GM23338 (cell line): ENCODE measurements at regions not wholly inside any gene's neighbourhood (a gene's known extent, or its start where the extent isn't known, plus 50 kb on each side); places are given as distances from the start of the nearest gene placed in this dataset.

Source experiments
- CTCF ChIP-seq, 2 experiments: fragments of 200-600 bp in 1 of 2; sonication (generic) in 1 of 2; conservative IDR thresholded peaks; 2 replicates each; pipeline versions ENCODE4 v1.5.1 to v1.6.1; 2016 to 2017; ENCODE audit warnings: antibody characterized with exemption in 2 of 2, low read depth in 2 of 2, mild to moderate bottlenecking in 2 of 2, moderate library complexity in 1 of 2
- ETS1 ChIP-seq: IDR thresholded peaks from 2 replicates; pipeline ENCODE4 v1.6.1; 2016; ENCODE audit warnings: antibody characterized with exemption
- EZH2 ChIP-seq: fragments of 200-600 bp; sonication (generic); IDR thresholded peaks from one replicate; pipeline ENCODE4 v1.8.0; 2017; ENCODE audit warnings: antibody characterized with exemption, mild to moderate bottlenecking, low read depth; ENCODE audit not compliant: unreplicated experiment
- EZH2phosphoT487 ChIP-seq: fragments of 200-600 bp; sonication (generic); IDR thresholded peaks from one replicate; pipeline ENCODE4 v1.8.1; 2018; ENCODE audit warnings: antibody characterized with exemption; ENCODE audit not compliant: unreplicated experiment
- POLR2AphosphoS5 ChIP-seq: IDR thresholded peaks from 2 replicates; pipeline ENCODE4 v1.6.1; 2016; ENCODE audit warnings: antibody characterized with exemption, low read depth
- REST ChIP-seq: IDR thresholded peaks from one replicate; pipeline ENCODE4 v1.6.1; 2018; ENCODE audit warnings: antibody characterized with exemption; ENCODE audit not compliant: unreplicated experiment

GRCh38 chr7:10684606-10685005 lies 289.1 kb upstream of the PHF14 start:
- TF ChIP-seq CTCF (conservative IDR thresholded peaks at IDR 0.05; ENCODE audit: low read depth in 2 of 2) (no peak), REST (no peak), EZH2phosphoT487 (no peak), POLR2AphosphoS5 (no peak), EZH2 (no peak), ETS1 (no peak)
